Activated B cell treated with CpG ODN at 0.5 μM for 24 hours (primary cell): ENCODE measurements at regions not wholly inside any gene's neighbourhood (a gene's known extent, or its start where the extent isn't known, plus 50 kb on each side); places are given as distances from the start of the nearest gene placed in this dataset.

Experiments used
- ATAC-seq: fragments of 200-7000 bp; cut with Tn5 transposase; one replicate; pipeline ENCODE4 v1.10.0; 2021; ENCODE audit warnings: low read depth, mild to moderate bottlenecking, moderate library complexity
- CTCF ChIA-PET: fragments of 350-600 bp; sonication (Branson Sonifier 250); formaldehyde crosslinking; loops from one replicate; lab custom pipeline; 2021; ENCODE audit warnings: antibody characterized with exemption; lab: Charles Lee
- POLR2A ChIA-PET: fragments of 350-600 bp; sonication (Branson Sonifier 250); formaldehyde crosslinking; loops from one replicate; lab custom pipeline; 2021; ENCODE audit warnings: antibody characterized with exemption; lab: Charles Lee
- DNase-seq: peaks from one replicate; pipeline ENCODE4 v3.0.0; 2022
- H3K27ac Mint-ChIP-seq: one replicate; pipeline ENCODE4 v1.8.0; 2020; ENCODE audit warnings: mixed read lengths
- H3K27me3 Mint-ChIP-seq: one replicate; pipeline ENCODE4 v1.8.0; 2021; ENCODE audit warnings: mixed read lengths
- H3K36me3 Mint-ChIP-seq: one replicate; pipeline ENCODE4 v1.8.0; 2021; ENCODE audit warnings: low read depth, mixed read lengths
- H3K4me1 Mint-ChIP-seq: one replicate; pipeline ENCODE4 v1.8.0; 2021; ENCODE audit warnings: mixed read lengths
- H3K4me3 Mint-ChIP-seq: one replicate; pipeline ENCODE4 v1.8.0; 2020; ENCODE audit warnings: mild to moderate bottlenecking, mixed read lengths
- H3K9me3 Mint-ChIP-seq: one replicate; pipeline ENCODE4 v1.8.0; 2020; ENCODE audit warnings: mixed read lengths
- intact Hi-C: fragments of 100-400 bp; cut with micrococcal nuclease; formaldehyde crosslinking; loops from one replicate; pipeline ENCODE4 v1.15.1; 2024
- TF ChIP-seq, protein P1 (sequence below): fragments of 200-600 bp; IDR thresholded peaks from one replicate; pipeline ENCODE4 v1.8.0; 2022; ENCODE audit warnings: antibody characterized with exemption, mild to moderate bottlenecking

DNA sequence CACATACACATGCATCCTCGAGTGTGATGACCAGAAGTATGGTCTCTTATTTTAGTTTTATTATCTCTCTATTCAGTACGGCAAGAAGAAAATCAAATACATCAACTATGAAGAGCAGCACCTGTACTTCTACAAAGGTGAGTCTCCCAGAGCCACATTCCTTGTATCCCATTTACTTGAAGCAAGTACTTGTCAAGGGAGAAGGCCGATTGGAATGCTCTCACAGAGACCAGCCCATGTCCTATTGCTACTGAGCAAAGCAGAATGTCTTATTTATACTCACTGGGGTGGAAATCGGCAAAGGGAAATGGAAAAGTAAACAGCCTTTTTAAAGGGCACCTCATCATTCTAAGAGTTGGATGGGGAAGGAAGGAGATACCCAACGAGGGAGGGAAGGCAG lies 72.6 kb upstream of the OR5AK2 start:
- Mint-ChIP-seq H3K27me3 (no peaks in the 10 kb centered on the region), H3K4me3 (no peak overlapping the region), H3K4me1 (no peaks in the 10 kb centered on the region), H3K27ac (no peak overlapping the region), H3K36me3 (no peaks in the 10 kb centered on the region), H3K9me3 (peaks cover 8% of the 10 kb centered on the region)
- ATAC-seq (no peak), DNase-seq (no peak)
- CTCF ChIA-PET = no interaction called here
- intact Hi-C loops = no loop called here
- TF ChIP-seq, protein P1, sequence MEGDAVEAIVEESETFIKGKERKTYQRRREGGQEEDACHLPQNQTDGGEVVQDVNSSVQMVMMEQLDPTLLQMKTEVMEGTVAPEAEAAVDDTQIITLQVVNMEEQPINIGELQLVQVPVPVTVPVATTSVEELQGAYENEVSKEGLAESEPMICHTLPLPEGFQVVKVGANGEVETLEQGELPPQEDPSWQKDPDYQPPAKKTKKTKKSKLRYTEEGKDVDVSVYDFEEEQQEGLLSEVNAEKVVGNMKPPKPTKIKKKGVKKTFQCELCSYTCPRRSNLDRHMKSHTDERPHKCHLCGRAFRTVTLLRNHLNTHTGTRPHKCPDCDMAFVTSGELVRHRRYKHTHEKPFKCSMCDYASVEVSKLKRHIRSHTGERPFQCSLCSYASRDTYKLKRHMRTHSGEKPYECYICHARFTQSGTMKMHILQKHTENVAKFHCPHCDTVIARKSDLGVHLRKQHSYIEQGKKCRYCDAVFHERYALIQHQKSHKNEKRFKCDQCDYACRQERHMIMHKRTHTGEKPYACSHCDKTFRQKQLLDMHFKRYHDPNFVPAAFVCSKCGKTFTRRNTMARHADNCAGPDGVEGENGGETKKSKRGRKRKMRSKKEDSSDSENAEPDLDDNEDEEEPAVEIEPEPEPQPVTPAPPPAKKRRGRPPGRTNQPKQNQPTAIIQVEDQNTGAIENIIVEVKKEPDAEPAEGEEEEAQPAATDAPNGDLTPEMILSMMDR = no peak
- POLR2A ChIA-PET = no interaction called here

DNA sequence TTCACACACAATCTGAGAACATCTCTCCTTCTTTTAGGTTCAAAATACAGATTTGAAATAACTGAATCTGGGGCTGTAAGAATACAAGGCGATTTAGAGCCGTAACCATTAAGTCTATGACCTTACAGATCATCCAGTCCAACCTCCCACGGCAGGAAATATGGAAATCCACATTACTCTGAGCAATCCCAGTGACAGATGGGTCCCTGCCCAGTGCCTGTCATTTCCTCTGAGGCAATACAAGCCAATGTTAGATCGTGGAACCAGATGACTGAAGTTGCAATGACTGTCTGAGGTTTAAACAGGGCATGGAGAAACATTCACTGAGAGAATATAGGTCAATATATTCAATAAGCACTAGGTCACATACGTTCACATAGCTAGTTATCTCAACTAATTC lies 77.4 kb upstream of the OR5AK2 start:
- TF ChIP-seq, protein P1 = no peak
- POLR2A ChIA-PET = no interaction called here
- ATAC-seq = no peak
- CTCF ChIA-PET = no interaction called here
- no peak for DNase-seq
- no peak overlapping the region for H3K4me3 Mint-ChIP-seq
- H3K27ac Mint-ChIP-seq = no peak overlapping the region
- peaks cover 6% of the 10 kb centered on the region for H3K9me3 Mint-ChIP-seq
- no peaks in the 10 kb centered on the region for H3K27me3 Mint-ChIP-seq
- no peaks in the 10 kb centered on the region for H3K36me3 Mint-ChIP-seq
- H3K4me1 Mint-ChIP-seq = no peaks in the 10 kb centered on the region
- intact Hi-C loops = no loop called here

DNA sequence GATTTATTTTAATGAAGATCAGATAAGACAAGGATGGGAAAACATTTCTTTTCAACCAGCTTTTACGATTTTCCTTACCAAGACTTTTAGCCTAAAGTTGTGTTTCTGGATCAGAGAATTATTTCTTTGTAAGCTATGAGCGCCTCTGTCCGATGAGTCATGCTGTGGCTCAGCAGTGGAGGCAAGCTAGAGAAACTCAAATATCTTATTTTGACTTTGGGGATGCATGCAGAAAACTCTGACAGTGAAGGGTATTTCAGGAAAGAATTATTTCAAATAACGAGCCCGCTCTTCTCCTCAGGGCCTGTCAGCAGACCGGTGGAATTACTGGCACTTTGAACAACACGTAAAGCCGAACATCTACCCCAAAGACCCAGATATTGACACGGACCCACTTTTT lies 77.9 kb upstream of the OR5AK2 start:
- H3K27me3 Mint-ChIP-seq = no peaks in the 10 kb centered on the region

DNA sequence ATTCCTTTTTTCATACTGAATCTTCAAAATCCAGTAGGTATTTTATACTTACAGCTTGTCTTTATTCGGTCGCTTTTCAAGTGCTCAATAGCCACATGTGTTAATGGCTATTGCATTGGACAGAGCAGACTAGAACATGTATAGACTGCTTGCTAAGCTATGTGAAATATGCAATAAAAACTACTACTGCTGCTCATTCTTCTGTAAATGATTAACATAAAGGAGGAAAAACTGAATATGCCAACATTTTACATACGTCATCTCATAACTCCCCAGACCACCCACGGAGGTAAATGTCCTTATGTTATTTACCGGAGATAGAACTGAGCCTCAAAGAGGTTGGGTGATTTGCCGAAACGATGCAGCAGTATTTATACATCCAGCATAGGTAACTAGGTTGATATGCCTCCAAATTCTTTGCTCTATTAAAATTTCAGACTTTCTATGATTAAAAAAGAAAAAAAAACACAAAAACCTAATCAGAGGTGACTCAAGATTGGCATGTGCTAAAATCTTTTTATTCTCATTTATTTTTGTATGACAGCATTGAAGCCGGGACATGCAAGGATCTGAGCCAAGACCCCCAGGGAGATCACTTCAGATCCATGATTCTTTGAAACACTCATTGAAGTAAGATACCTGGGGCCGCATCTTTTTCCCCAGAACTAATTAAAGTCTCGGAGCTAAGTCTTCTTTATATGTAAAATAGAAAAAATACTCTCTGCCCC lies 78.5 kb upstream of the OR5AK2 start:
- Mint-ChIP-seq H3K27ac (no peak overlapping the region), H3K27me3 (no peaks in the 10 kb centered on the region), H3K36me3 (no peaks in the 10 kb centered on the region), H3K4me1 (no peaks in the 10 kb centered on the region), H3K9me3 (peaks cover 6% of the 10 kb centered on the region), H3K4me3 (no peak overlapping the region)
- CTCF ChIA-PET = no interaction called here
- no peak for ATAC-seq
- POLR2A ChIA-PET = no interaction called here
- no peak for DNase-seq
- intact Hi-C loops = no loop called here
- TF ChIP-seq, protein P1 = no peak

More for the DNA sequence above, 77.9 kb upstream of the OR5AK2 start:
- H3K4me1 Mint-ChIP-seq = no peaks in the 10 kb centered on the region
- ATAC-seq = no peak
- POLR2A ChIA-PET = no interaction called here
- TF ChIP-seq, protein P1 = no peak
- intact Hi-C loops = no loop called here
- no peak for DNase-seq
- CTCF ChIA-PET = no interaction called here
- no peak overlapping the region for H3K27ac Mint-ChIP-seq
- no peaks in the 10 kb centered on the region for H3K36me3 Mint-ChIP-seq
- H3K9me3 Mint-ChIP-seq = peaks cover 6% of the 10 kb centered on the region
- H3K4me3 Mint-ChIP-seq = no peak overlapping the region

DNA sequence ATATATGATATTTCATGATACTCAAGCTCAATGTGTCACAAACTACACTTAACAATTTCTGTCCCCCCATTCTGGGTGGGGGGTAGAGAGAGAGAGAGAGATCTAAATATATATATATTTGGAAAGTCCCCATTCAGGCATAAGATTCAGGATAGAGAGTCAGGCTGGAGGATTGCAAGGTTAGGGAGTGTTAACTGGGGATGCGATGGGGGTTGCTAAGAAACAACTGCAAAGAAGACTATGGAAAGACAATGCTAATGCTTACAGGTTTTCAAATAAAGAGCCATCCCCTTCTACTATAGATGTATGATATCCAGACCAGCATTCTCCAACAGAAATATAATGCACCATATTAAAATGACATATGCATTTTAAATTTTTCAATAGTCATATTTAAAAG lies 79.2 kb upstream of the OR5AK2 start:
- H3K36me3 Mint-ChIP-seq = no peaks in the 10 kb centered on the region
- H3K4me3 Mint-ChIP-seq = no peak overlapping the region
- peaks cover 5% of the 10 kb centered on the region for H3K9me3 Mint-ChIP-seq
- POLR2A ChIA-PET = no interaction called here
- CTCF ChIA-PET = no interaction called here
- TF ChIP-seq, protein P1 = no peak
- DNase-seq (no peak), ATAC-seq (no peak)
- no peak overlapping the region for H3K27ac Mint-ChIP-seq
- H3K4me1 Mint-ChIP-seq = no peaks in the 10 kb centered on the region
- no peaks in the 10 kb centered on the region for H3K27me3 Mint-ChIP-seq
- intact Hi-C loops = no loop called here
